Astrocyte (in vitro differentiated cells and primary cell): ENCODE measurements at regions not wholly inside any gene's neighbourhood (a gene's known extent, or its start where the extent isn't known, plus 50 kb on each side); places are given as distances from the start of the nearest gene placed in this dataset.

Source experiments
- DNase-seq: peaks from one replicate; pipeline ENCODE4 v3.0.0-alpha.2; 2010; ENCODE audit warnings: low read depth
- FAIRE-seq: peaks from 2 replicates; lab custom pipeline; 2011; peaks lifted over from hg19 to GRCh38; lab: Jason Lieb, UNC
- H2AFZ ChIP-seq: 2 replicates; pipeline ENCODE4 v1.6.0; 2012; ENCODE audit warnings: low read depth, low read length, inconsistent platforms
- H3K27ac ChIP-seq: 2 replicates; pipeline ENCODE4 v1.5.1; 2011; ENCODE audit warnings: low read depth, low read length, inconsistent platforms
- H3K27me3 ChIP-seq: 2 replicates; pipeline ENCODE4 v1.6.0; 2011; ENCODE audit warnings: low read length, inconsistent platforms; ENCODE audit not compliant: insufficient read depth
- H3K36me3 ChIP-seq: 2 replicates; pipeline ENCODE4 v1.5.1; 2011; ENCODE audit warnings: low read length, inconsistent platforms; ENCODE audit not compliant: insufficient read depth
- H3K4me1 ChIP-seq: 2 replicates; pipeline ENCODE4 v1.5.1; 2011; ENCODE audit warnings: low read length, inconsistent platforms; ENCODE audit not compliant: insufficient read depth
- H3K4me2 ChIP-seq: 2 replicates; pipeline ENCODE4 v1.6.0; 2012; ENCODE audit warnings: low read length, inconsistent platforms
- H3K4me3 ChIP-seq: 2 replicates; pipeline ENCODE4 v1.5.1; 2011; ENCODE audit warnings: low read depth, mild to moderate bottlenecking, low read length, inconsistent platforms; ENCODE audit not compliant: insufficient read depth
- H3K79me2 ChIP-seq: 2 replicates; pipeline ENCODE4 v1.6.0; 2012; ENCODE audit warnings: mild to moderate bottlenecking, low read length, inconsistent platforms; ENCODE audit not compliant: insufficient read depth
- H3K9ac ChIP-seq: 2 replicates; pipeline ENCODE4 v1.6.0; 2012; ENCODE audit warnings: mild to moderate bottlenecking, low read length, inconsistent platforms
- H3K9me3 ChIP-seq: 2 replicates; pipeline ENCODE4 v1.5.1; 2012; ENCODE audit warnings: low read depth, mild to moderate bottlenecking, low read length, inconsistent platforms; ENCODE audit not compliant: insufficient read depth
- H4K20me1 ChIP-seq: 2 replicates; pipeline ENCODE4 v1.6.0; 2012; ENCODE audit warnings: low read length, inconsistent platforms; ENCODE audit not compliant: insufficient read depth
- H3K27ac Mint-ChIP-seq: one replicate; pipeline ENCODE4 v1.8.0; 2021; ENCODE audit warnings: mild to moderate bottlenecking, mixed read lengths; ENCODE audit not compliant: unreplicated experiment
- H3K27me3 Mint-ChIP-seq: one replicate; pipeline ENCODE4 v1.8.0; 2021; ENCODE audit warnings: low read depth, mixed read lengths; ENCODE audit not compliant: unreplicated experiment
- H3K36me3 Mint-ChIP-seq: one replicate; pipeline ENCODE4 v1.8.0; 2021; ENCODE audit warnings: low read depth, mixed read lengths; ENCODE audit not compliant: unreplicated experiment
- H3K4me1 Mint-ChIP-seq: one replicate; pipeline ENCODE4 v1.8.0; 2021; ENCODE audit warnings: low read depth, mixed read lengths; ENCODE audit not compliant: unreplicated experiment
- H3K4me3 Mint-ChIP-seq: one replicate; pipeline ENCODE4 v1.8.0; 2021; ENCODE audit warnings: mild to moderate bottlenecking, moderate library complexity, mixed read lengths; ENCODE audit not compliant: unreplicated experiment
- H3K9me3 Mint-ChIP-seq: one replicate; pipeline ENCODE4 v1.8.0; 2021; ENCODE audit warnings: mild to moderate bottlenecking, mixed read lengths; ENCODE audit not compliant: unreplicated experiment
- EZH2 ChIP-seq: IDR thresholded peaks from 2 replicates; pipeline ENCODE4 v1.6.1; 2012; ENCODE audit warnings: mild to moderate bottlenecking, low read length, inconsistent platforms; ENCODE audit not compliant: insufficient read depth
- TF ChIP-seq, protein P1 (sequence below): IDR thresholded peaks from 2 replicates; pipeline ENCODE4 v1.5.1; 2011; ENCODE audit warnings: low read depth, mild to moderate bottlenecking, inconsistent platforms, low read length, moderate library complexity; ENCODE audit not compliant: insufficient read depth

- Histone ChIP-seq H3K9ac (no peak overlapping the region), H3K36me3 (no peaks in the 10 kb centered on the region), H3K9me3 (no peaks in the 10 kb centered on the region), H4K20me1 (no peaks in the 10 kb centered on the region), H3K4me1 (no peaks in the 10 kb centered on the region), H3K79me2 (no peaks in the 10 kb centered on the region), H3K4me3 (no peak overlapping the region), H3K4me2 (no peak overlapping the region), H3K27me3 (no peaks in the 10 kb centered on the region), H3K27ac (no peak overlapping the region), H2AFZ (no peak overlapping the region)
- DNase-seq (no peak), FAIRE-seq (no peak)
- Mint-ChIP-seq H3K4me1 (peaks cover 5% of the 10 kb centered on the region), H3K4me3 (no peak overlapping the region), H3K27ac (no peak overlapping the region), H3K27me3 (peaks cover 26% of the 10 kb centered on the region), H3K9me3 (no peaks in the 10 kb centered on the region), H3K36me3 (no peaks in the 10 kb centered on the region)
- no peak for TF ChIP-seq EZH2
- TF ChIP-seq, protein P1, sequence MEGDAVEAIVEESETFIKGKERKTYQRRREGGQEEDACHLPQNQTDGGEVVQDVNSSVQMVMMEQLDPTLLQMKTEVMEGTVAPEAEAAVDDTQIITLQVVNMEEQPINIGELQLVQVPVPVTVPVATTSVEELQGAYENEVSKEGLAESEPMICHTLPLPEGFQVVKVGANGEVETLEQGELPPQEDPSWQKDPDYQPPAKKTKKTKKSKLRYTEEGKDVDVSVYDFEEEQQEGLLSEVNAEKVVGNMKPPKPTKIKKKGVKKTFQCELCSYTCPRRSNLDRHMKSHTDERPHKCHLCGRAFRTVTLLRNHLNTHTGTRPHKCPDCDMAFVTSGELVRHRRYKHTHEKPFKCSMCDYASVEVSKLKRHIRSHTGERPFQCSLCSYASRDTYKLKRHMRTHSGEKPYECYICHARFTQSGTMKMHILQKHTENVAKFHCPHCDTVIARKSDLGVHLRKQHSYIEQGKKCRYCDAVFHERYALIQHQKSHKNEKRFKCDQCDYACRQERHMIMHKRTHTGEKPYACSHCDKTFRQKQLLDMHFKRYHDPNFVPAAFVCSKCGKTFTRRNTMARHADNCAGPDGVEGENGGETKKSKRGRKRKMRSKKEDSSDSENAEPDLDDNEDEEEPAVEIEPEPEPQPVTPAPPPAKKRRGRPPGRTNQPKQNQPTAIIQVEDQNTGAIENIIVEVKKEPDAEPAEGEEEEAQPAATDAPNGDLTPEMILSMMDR: no peak
Observed at GRCh38 chrX:39839371-39839770, 258.4 kb downstream of the BCOR start.

GRCh38 chrX:39840133-39840532 is 257.6 kb downstream of the BCOR start:
- Histone ChIP-seq H3K36me3 (no peaks in the 10 kb centered on the region), H2AFZ (no peak overlapping the region)

DNA sequence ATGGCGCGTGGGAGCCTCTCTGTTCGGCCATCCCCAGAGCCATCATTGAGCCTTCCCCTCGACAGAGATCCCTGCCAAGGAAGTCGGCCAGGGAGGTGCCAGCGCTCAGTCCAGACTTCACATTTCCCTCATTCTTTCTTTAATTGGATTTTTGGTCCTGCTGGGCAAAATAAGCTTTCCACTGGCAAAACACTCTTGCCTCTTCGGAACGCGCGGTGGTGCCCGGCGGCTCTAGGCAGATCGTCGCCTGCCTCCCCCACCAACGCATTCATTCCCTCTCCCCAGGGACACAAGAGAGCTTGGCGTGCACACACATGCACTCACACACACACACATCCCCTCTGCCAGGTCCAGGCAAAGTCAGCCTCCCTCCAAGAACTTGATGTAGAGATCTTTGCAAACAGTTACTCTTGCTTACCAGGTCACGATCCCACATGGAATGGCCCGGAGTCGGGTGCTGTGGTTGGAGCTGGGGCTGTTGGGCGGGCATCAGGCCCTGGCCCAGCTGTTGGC is 257.1 kb downstream of the BCOR start:
- TF ChIP-seq EZH2: no peak
- TF ChIP-seq, protein P1: no peak
- H3K27ac ChIP-seq: no peak overlapping the region
- H3K4me3 Mint-ChIP-seq: no peak overlapping the region
- H3K9ac ChIP-seq: no peak overlapping the region
- DNase-seq (no peak), FAIRE-seq (no peak)
- no peak overlapping the region for H3K27ac Mint-ChIP-seq
- no peaks in the 10 kb centered on the region for H4K20me1 ChIP-seq
- peaks cover 5% of the 10 kb centered on the region for H3K4me1 Mint-ChIP-seq
- no peak overlapping the region for H2AFZ ChIP-seq
- H3K36me3 ChIP-seq: no peaks in the 10 kb centered on the region
- no peaks in the 10 kb centered on the region for H3K79me2 ChIP-seq
- H3K27me3 ChIP-seq: no peaks in the 10 kb centered on the region
- no peak overlapping the region for H3K4me2 ChIP-seq
- H3K9me3 ChIP-seq: no peaks in the 10 kb centered on the region
- H3K36me3 Mint-ChIP-seq: no peaks in the 10 kb centered on the region
- no peaks in the 10 kb centered on the region for H3K4me1 ChIP-seq
- H3K9me3 Mint-ChIP-seq: no peaks in the 10 kb centered on the region
- peaks cover 22% of the 10 kb centered on the region for H3K27me3 Mint-ChIP-seq
- no peak overlapping the region for H3K4me3 ChIP-seq

More at GRCh38 chrX:39840133-39840532, 257.6 kb downstream of the BCOR start:
- Mint-ChIP-seq H3K4me1 (peaks cover 5% of the 10 kb centered on the region), H3K36me3 (no peaks in the 10 kb centered on the region), H3K27me3 (peaks cover 23% of the 10 kb centered on the region), H3K9me3 (no peaks in the 10 kb centered on the region), H3K4me3 (no peak overlapping the region), H3K27ac (no peak overlapping the region)
- H3K27ac ChIP-seq: no peak overlapping the region
- DNase-seq (no peak), FAIRE-seq (no peak)
- H3K4me2 ChIP-seq: no peak overlapping the region
- H3K9me3 ChIP-seq: no peaks in the 10 kb centered on the region
- H3K27me3 ChIP-seq: no peaks in the 10 kb centered on the region
- no peaks in the 10 kb centered on the region for H4K20me1 ChIP-seq
- H3K79me2 ChIP-seq: no peaks in the 10 kb centered on the region
- H3K9ac ChIP-seq: no peak overlapping the region
- no peaks in the 10 kb centered on the region for H3K4me1 ChIP-seq
- TF ChIP-seq, protein P1: no peak
- no peak for TF ChIP-seq EZH2
- no peak overlapping the region for H3K4me3 ChIP-seq
